ENCODE measurements at regions not wholly inside any gene's neighbourhood (a gene's known extent, or its start where the extent isn't known, plus 50 kb on each side); places are given as distances from the start of the nearest gene placed in this dataset.
"Not testable (repeated sequence)": the region's sequence is repeated elsewhere in the genome, so short reads cannot be mapped to it uniquely, and the experiment has no call there.

GRCh38 chr1:41975850-41976569 is 57.3 kb upstream of the HIVEP3 start:
- Mint-ChIP-seq H3K9me3 (no peaks in the 10 kb centered on the region), H3K27me3 (no peaks in the 10 kb centered on the region), H3K27ac (no peak overlapping the region), H3K4me3 (no peak overlapping the region), H3K36me3 (peaks cover 6% of the 10 kb centered on the region), H3K4me1 (peaks cover 10 to 46% (median 11%) of the 10 kb centered on the region in 3 donors)
- H3K4me3 ChIP-seq (ENCODE audit: control insufficient read depth in 1 of 2, extremely low read depth in 1 of 2, low read length in 1 of 2), result no peak overlapping the region
- H3K36me3 ChIP-seq (ENCODE audit: control insufficient read depth in 2 of 2, extremely low read depth in 1 of 2, insufficient read depth in 1 of 2, low read length in 1 of 2), result no peaks in the 10 kb centered on the region
- ChIA-PET CTCF (no interaction called here), POLR2A (no interaction called here)
- no peak for DNase-seq
- no peaks in the 10 kb centered on the region for H3K27me3 ChIP-seq (replicated peaks in 1 of 2; ENCODE audit: control insufficient read depth in 2 of 2, extremely low read depth in 1 of 2, insufficient read depth in 2 of 2, low read length in 1 of 2)
- H3K27ac ChIP-seq (ENCODE audit: low read length), result no peak overlapping the region
- 100% methylated on average over 7 of the region's 12 CpGs for WGBS (ENCODE audit: insufficient coverage)
- ATAC-seq (replicated peaks in 1 of 4), result no peak
- no peaks in the 10 kb centered on the region for H3K9me3 ChIP-seq
- peaks cover 0 to 5% of the 10 kb centered on the region in 2 experiments for H3K4me1 ChIP-seq (ENCODE audit: control insufficient read depth in 1 of 2, extremely low read depth in 1 of 2, insufficient read depth in 2 of 2, low read length in 2 of 2)

DNA sequence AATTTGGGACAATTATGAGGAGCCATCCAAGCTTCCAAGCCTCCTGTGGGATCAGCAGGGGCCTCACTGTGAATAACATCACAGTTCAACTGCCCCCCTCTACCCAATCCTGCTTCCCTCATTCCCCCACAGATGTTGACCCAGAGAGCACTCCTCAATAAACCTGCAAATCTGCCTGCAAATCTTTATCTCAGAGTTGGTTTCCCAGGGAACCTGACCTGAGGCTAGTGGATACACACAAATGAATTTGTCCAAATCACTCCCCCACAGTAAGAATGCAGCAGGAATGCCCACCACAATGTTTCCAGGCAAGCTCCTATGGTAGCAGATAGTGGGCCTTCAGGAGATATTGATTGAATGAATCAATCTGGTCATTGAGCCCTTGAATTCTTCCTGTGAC is 56.4 kb upstream of the HIVEP3 start:
- DNase-seq (no peak), ATAC-seq (replicated peaks in 1 of 4) (no peak)
- ChIA-PET POLR2A (no interaction called here), CTCF (no interaction called here)
- no peaks in the 10 kb centered on the region for H3K4me1 ChIP-seq (ENCODE audit: control insufficient read depth in 1 of 2, extremely low read depth in 1 of 2, insufficient read depth in 2 of 2, low read length in 2 of 2)
- peaks cover 3% of the 10 kb centered on the region for H3K36me3 Mint-ChIP-seq
- no peak overlapping the region for H3K27ac ChIP-seq (ENCODE audit: low read length)
- no peaks in the 10 kb centered on the region for H3K9me3 ChIP-seq
- no peaks in the 10 kb centered on the region for H3K27me3 ChIP-seq (replicated peaks in 1 of 2; ENCODE audit: control insufficient read depth in 2 of 2, extremely low read depth in 1 of 2, insufficient read depth in 2 of 2, low read length in 1 of 2)
- H3K27me3 Mint-ChIP-seq, result no peaks in the 10 kb centered on the region
- H3K36me3 ChIP-seq (ENCODE audit: control insufficient read depth in 2 of 2, extremely low read depth in 1 of 2, insufficient read depth in 1 of 2, low read length in 1 of 2), result no peaks in the 10 kb centered on the region
- H3K9me3 Mint-ChIP-seq, result no peaks in the 10 kb centered on the region
- H3K27ac Mint-ChIP-seq, result no peak overlapping the region
- H3K4me3 Mint-ChIP-seq, result no peak overlapping the region
- H3K4me3 ChIP-seq (ENCODE audit: control insufficient read depth in 1 of 2, extremely low read depth in 1 of 2, low read length in 1 of 2), result no peak overlapping the region
- peaks cover 2 to 37% (median 6%) of the 10 kb centered on the region in 3 donors for H3K4me1 Mint-ChIP-seq

DNA sequence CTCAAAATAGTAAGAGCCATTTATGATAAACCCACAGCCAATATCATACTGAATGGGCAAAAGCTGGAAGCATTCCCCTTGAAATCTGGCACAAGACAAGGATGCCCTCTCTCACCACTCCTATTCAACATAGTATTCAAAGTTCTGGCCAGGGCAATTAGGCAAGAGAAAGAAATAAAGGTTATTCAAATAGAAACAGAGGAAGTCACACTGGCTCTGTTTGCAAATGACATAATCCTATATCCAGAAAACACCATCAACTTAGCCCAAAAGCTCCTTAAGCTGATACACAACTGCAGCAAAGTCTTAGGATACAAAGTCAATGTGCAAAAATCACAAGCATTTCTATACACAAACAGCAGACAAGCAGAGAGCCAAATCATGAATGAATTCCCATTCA is 49.8 kb upstream of the HIVEP3 start:
- peaks cover 7 to 11% (median 11%) of the 10 kb centered on the region in 3 donors for H3K9me3 Mint-ChIP-seq
- H3K4me1 Mint-ChIP-seq; H3K27ac ChIP-seq (ENCODE audit: low read length); CTCF ChIA-PET; H3K9me3 ChIP-seq; ATAC-seq (replicated peaks in 1 of 4); H3K27me3 ChIP-seq (replicated peaks in 1 of 2; ENCODE audit: control insufficient read depth in 2 of 2, extremely low read depth in 1 of 2, insufficient read depth in 2 of 2, low read length in 1 of 2); H3K27ac Mint-ChIP-seq; H3K4me3 Mint-ChIP-seq; POLR2A ChIA-PET; H3K4me1 ChIP-seq (ENCODE audit: control insufficient read depth in 1 of 2, extremely low read depth in 1 of 2, insufficient read depth in 2 of 2, low read length in 2 of 2); DNase-seq; H3K27me3 Mint-ChIP-seq; H3K4me3 ChIP-seq (ENCODE audit: control insufficient read depth in 1 of 2, extremely low read depth in 1 of 2, low read length in 1 of 2); H3K36me3 ChIP-seq (ENCODE audit: control insufficient read depth in 2 of 2, extremely low read depth in 1 of 2, insufficient read depth in 1 of 2, low read length in 1 of 2): not testable (repeated sequence)
- H3K36me3 Mint-ChIP-seq, result peaks cover 19% of the 10 kb centered on the region

All from T-cell (primary cell).